ENCODE measurements at regions not wholly inside any gene's neighbourhood (a gene's known extent, or its start where the extent isn't known, plus 50 kb on each side); places are given as distances from the start of the nearest gene placed in this dataset.

- no peak for DNase-seq (ENCODE audit: low spot score)
- no peak for ATAC-seq
These were observed 230.3 kb downstream of the C1orf94 start for GRCh38 chr1:34406833-34407539.

- ATAC-seq, result no peak
- no peak for DNase-seq (ENCODE audit: low spot score)
These were observed 231.3 kb downstream of the C1orf94 start for GRCh38 chr1:34408011-34408410.

- ATAC-seq, result no peak
- DNase-seq (ENCODE audit: low spot score), result no peak
These were observed 233.1 kb downstream of the C1orf94 start for GRCh38 chr1:34409689-34410229.

GRCh38 chr1:34412598-34413370 lies 236.1 kb downstream of the C1orf94 start:
- ATAC-seq (no peak), DNase-seq (ENCODE audit: low spot score) (no peak)

- DNase-seq (ENCODE audit: low spot score) (no peak), ATAC-seq (no peak)
These were observed 238.4 kb downstream of the C1orf94 start for GRCh38 chr1:34415140-34415539.

GRCh38 chr1:34418166-34418565 lies 241.5 kb downstream of the C1orf94 start:
- no peak for ATAC-seq
- no peak for DNase-seq (ENCODE audit: low spot score)

- no peak for DNase-seq (ENCODE audit: low spot score)
- no peak for ATAC-seq
These were observed 243.0 kb downstream of the C1orf94 start for GRCh38 chr1:34419663-34420136.

GRCh38 chr1:34425046-34425445 lies 248.3 kb downstream of the C1orf94 start:
- ATAC-seq (no peak), DNase-seq (ENCODE audit: low spot score) (no peak)

- no peak for ATAC-seq
- DNase-seq (ENCODE audit: low spot score), result no peak
These were observed 249.1 kb downstream of the C1orf94 start for GRCh38 chr1:34425785-34426184.

GRCh38 chr1:34426325-34426896 lies 249.7 kb downstream of the C1orf94 start:
- ATAC-seq, result no peak

GRCh38 chr1:34427170-34427569 lies 250.5 kb downstream of the C1orf94 start:
- DNase-seq (ENCODE audit: low spot score) (no peak), ATAC-seq (no peak)

More at GRCh38 chr1:34426325-34426896, 249.7 kb downstream of the C1orf94 start:
- no peak for DNase-seq (ENCODE audit: low spot score)

- ATAC-seq (no peak), DNase-seq (ENCODE audit: low spot score) (no peak)
These were observed 256.4 kb downstream of the C1orf94 start for GRCh38 chr1:34433099-34433498.

GRCh38 chr1:34436836-34437235 lies 260.1 kb downstream of the C1orf94 start:
- no peak for DNase-seq (ENCODE audit: low spot score)
- ATAC-seq, result no peak

- DNase-seq (ENCODE audit: low spot score), result no peak
- ATAC-seq, result no peak
These were observed 264.8 kb downstream of the C1orf94 start for GRCh38 chr1:34441259-34442069.

- ATAC-seq, result no peak
- DNase-seq (ENCODE audit: low spot score), result no peak
These were observed 267.8 kb downstream of the C1orf94 start for GRCh38 chr1:34444516-34444915.

GRCh38 chr1:34450325-34450724 lies 273.6 kb downstream of the C1orf94 start:
- ATAC-seq, result no peak

GRCh38 chr1:34452451-34452850 lies 275.7 kb downstream of the C1orf94 start:
- no peak for DNase-seq (ENCODE audit: low spot score)
- no peak for ATAC-seq

More at GRCh38 chr1:34450325-34450724, 273.6 kb downstream of the C1orf94 start:
- no peak for DNase-seq (ENCODE audit: low spot score)

GRCh38 chr1:34455121-34455520 lies 278.4 kb downstream of the C1orf94 start:
- ATAC-seq (no peak), DNase-seq (ENCODE audit: low spot score) (no peak)

- peak; percentile 59 for DNase-seq (ENCODE audit: low spot score)
- peak; percentile 91 for ATAC-seq
These were observed 283.5 kb downstream of the C1orf94 start for GRCh38 chr1:34460193-34460592.

- ATAC-seq (no peak), DNase-seq (ENCODE audit: low spot score) (no peak)
These were observed 284.4 kb upstream of the GJB5 start for GRCh38 chr1:34470401-34470800.

- DNase-seq (ENCODE audit: low spot score), result no peak
- no peak for ATAC-seq
These were observed 280.3 kb upstream of the GJB5 start for GRCh38 chr1:34474566-34474965.
